ENCODE measurements at regions not wholly inside any gene's neighbourhood (a gene's known extent, or its start where the extent isn't known, plus 50 kb on each side); places are given as distances from the start of the nearest gene placed in this dataset.

DNA sequence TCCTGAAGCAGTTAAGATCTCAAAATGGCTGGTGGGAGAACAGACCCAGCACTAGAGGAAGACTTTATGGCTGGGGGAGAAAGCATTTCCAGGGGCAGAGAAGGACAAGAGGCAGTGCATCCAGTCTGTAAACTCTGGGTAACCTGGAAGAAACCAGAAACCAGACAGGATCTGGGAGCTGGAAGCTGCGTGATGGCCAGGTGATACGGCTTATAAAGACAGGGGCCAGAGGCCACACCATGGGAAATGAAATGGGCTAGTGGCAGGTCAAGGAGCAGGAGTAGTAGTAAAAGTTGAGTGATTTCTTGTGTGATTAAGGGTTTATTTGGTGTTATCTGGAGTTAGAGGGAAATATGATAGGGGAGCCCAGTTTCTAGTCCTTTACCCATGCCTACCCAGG lies 144.7 kb upstream of the ARRDC4 start:
- TF ChIP-seq ZIC2 (tag by site-specific recombination; IDR thresholded peaks at IDR 0.05) (no peak), ZNF366 (tag by site-specific recombination; conservative IDR thresholded peaks at IDR 0.05) (no peak), ZNF146 (tag by site-specific recombination; IDR thresholded peaks at IDR 0.05) (no peak)
- H3K9me3 ChIP-seq (ENCODE audit: control insufficient read depth, insufficient read depth, low read depth, low read length): no peaks in the 10 kb centered on the region

DNA sequence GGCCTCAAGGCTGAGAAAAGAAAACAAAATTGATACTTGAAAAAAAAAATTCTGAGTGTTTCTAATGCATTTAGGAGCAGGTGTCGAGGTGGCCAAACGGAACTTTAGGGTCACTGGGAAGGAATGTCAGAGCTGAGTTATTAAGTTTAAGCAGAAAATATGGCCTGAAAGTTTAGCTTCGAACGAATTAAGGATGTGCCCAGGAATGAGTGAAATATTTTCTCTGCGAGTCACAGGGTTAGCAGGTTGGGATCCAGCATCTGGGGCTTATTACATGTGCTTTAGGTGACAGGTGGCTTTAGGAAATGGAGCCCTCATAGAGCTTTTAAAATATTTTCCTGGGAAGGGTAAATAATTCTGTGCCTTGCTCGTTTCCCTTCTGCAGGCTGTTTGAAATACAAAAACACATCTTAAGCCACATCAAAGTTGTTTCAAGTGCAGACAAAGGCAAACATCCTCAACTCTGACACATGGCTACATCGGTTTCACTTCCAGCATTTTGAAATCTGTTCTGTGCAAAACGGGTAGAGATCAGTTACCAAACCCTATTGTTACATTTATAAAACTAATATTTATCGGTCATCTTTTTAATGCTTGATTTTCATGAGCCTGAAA lies 143.1 kb upstream of the ARRDC4 start:
- Histone ChIP-seq H3K27ac (ENCODE audit: extremely low read depth, low read depth, low read length) (no peak overlapping the region), H3K9me3 (ENCODE audit: control insufficient read depth, insufficient read depth, low read depth, low read length) (no peaks in the 10 kb centered on the region), H3K36me3 (ENCODE audit: control insufficient read depth in 2 of 2, insufficient read depth in 1 of 2, low read length in 2 of 2) (no peaks in the 10 kb centered on the region), H3K4me1 (ENCODE audit: control insufficient read depth, insufficient read depth, low read length) (no peaks in the 10 kb centered on the region), H3K4me3 (ENCODE audit: low read depth, low read length) (no peak overlapping the region)
- POLR2A ChIA-PET: no interaction called here
- TF ChIP-seq, protein P1, sequence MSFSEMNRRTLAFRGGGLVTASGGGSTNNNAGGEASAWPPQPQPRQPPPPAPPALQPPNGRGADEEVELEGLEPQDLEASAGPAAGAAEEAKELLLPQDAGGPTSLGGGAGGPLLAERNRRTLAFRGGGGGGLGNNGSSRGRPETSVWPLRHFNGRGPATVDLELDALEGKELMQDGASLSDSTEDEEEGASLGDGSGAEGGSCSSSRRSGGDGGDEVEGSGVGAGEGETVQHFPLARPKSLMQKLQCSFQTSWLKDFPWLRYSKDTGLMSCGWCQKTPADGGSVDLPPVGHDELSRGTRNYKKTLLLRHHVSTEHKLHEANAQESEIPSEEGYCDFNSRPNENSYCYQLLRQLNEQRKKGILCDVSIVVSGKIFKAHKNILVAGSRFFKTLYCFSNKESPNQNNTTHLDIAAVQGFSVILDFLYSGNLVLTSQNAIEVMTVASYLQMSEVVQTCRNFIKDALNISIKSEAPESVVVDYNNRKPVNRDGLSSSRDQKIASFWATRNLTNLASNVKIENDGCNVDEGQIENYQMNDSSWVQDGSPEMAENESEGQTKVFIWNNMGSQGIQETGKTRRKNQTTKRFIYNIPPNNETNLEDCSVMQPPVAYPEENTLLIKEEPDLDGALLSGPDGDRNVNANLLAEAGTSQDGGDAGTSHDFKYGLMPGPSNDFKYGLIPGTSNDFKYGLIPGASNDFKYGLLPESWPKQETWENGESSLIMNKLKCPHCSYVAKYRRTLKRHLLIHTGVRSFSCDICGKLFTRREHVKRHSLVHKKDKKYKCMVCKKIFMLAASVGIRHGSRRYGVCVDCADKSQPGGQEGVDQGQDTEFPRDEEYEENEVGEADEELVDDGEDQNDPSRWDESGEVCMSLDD (tag by site-specific recombination; IDR thresholded peaks at IDR 0.05): no peak
- TF ChIP-seq, protein P2, sequence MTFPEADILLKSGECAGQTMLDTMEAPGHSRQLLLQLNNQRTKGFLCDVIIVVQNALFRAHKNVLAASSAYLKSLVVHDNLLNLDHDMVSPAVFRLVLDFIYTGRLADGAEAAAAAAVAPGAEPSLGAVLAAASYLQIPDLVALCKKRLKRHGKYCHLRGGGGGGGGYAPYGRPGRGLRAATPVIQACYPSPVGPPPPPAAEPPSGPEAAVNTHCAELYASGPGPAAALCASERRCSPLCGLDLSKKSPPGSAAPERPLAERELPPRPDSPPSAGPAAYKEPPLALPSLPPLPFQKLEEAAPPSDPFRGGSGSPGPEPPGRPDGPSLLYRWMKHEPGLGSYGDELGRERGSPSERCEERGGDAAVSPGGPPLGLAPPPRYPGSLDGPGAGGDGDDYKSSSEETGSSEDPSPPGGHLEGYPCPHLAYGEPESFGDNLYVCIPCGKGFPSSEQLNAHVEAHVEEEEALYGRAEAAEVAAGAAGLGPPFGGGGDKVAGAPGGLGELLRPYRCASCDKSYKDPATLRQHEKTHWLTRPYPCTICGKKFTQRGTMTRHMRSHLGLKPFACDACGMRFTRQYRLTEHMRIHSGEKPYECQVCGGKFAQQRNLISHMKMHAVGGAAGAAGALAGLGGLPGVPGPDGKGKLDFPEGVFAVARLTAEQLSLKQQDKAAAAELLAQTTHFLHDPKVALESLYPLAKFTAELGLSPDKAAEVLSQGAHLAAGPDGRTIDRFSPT (tag by site-specific recombination; IDR thresholded peaks at IDR 0.05): no peak
- TF ChIP-seq ZNF112 (tag by site-specific recombination; IDR thresholded peaks at IDR 0.05): no peak
- TF ChIP-seq ZNF585B (tag by site-specific recombination; IDR thresholded peaks at IDR 0.05): no peak
- no peak for TF ChIP-seq ZNF76 (tag by site-specific recombination; IDR thresholded peaks at IDR 0.05; ENCODE audit: borderline replicate concordance, low read depth)
- TF ChIP-seq ZNF169 (tag by site-specific recombination; IDR thresholded peaks at IDR 0.05): no peak
- TF ChIP-seq, protein P3, sequence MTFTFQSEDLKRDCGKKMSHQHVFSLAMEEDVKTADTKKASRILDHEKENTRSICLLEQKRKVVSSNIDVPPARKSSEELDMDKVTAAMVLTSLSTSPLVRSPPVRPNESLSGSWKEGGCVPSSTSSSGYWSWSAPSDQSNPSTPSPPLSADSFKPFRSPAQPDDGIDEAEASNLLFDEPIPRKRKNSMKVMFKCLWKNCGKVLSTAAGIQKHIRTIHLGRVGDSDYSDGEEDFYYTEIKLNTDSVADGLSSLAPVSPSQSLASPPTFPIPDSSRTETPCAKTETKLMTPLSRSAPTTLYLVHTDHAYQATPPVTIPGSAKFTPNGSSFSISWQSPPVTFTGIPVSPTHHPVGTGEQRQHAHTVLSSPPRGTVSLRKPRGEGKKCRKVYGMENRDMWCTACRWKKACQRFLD (tag by site-specific recombination; IDR thresholded peaks at IDR 0.05): no peak
- no peak for TF ChIP-seq MEIS1 (CRISPR knock-in tag; IDR thresholded peaks at IDR 0.05; ENCODE audit: borderline replicate concordance)
- TF ChIP-seq OVOL3 (tag by site-specific recombination; IDR thresholded peaks at IDR 0.05): no peak
- no peak for TF ChIP-seq ZNF791 (tag by site-specific recombination; IDR thresholded peaks at IDR 0.05)
- TF ChIP-seq ZBTB48 (tag by site-specific recombination; IDR thresholded peaks at IDR 0.05): no peak
- no peak for TF ChIP-seq SP7 (tag by site-specific recombination; IDR thresholded peaks at IDR 0.05)
- TF ChIP-seq ZNF677 (tag by site-specific recombination; IDR thresholded peaks at IDR 0.05): no peak
- TF ChIP-seq, protein P4, sequence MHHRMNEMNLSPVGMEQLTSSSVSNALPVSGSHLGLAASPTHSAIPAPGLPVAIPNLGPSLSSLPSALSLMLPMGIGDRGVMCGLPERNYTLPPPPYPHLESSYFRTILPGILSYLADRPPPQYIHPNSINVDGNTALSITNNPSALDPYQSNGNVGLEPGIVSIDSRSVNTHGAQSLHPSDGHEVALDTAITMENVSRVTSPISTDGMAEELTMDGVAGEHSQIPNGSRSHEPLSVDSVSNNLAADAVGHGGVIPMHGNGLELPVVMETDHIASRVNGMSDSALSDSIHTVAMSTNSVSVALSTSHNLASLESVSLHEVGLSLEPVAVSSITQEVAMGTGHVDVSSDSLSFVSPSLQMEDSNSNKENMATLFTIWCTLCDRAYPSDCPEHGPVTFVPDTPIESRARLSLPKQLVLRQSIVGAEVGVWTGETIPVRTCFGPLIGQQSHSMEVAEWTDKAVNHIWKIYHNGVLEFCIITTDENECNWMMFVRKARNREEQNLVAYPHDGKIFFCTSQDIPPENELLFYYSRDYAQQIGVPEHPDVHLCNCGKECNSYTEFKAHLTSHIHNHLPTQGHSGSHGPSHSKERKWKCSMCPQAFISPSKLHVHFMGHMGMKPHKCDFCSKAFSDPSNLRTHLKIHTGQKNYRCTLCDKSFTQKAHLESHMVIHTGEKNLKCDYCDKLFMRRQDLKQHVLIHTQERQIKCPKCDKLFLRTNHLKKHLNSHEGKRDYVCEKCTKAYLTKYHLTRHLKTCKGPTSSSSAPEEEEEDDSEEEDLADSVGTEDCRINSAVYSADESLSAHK (tag by site-specific recombination; IDR thresholded peaks at IDR 0.05): no peak
- TF ChIP-seq ZEB2 (tag by site-specific recombination; IDR thresholded peaks at IDR 0.05): no peak
- TF ChIP-seq YY1 (tag by site-specific recombination; IDR thresholded peaks at IDR 0.05): no peak
- TF ChIP-seq ZNF324 (tag by site-specific recombination; IDR thresholded peaks at IDR 0.05): no peak
- TF ChIP-seq ZNF600 (tag by site-specific recombination; IDR thresholded peaks at IDR 0.05): no peak
- TF ChIP-seq, protein P5, sequence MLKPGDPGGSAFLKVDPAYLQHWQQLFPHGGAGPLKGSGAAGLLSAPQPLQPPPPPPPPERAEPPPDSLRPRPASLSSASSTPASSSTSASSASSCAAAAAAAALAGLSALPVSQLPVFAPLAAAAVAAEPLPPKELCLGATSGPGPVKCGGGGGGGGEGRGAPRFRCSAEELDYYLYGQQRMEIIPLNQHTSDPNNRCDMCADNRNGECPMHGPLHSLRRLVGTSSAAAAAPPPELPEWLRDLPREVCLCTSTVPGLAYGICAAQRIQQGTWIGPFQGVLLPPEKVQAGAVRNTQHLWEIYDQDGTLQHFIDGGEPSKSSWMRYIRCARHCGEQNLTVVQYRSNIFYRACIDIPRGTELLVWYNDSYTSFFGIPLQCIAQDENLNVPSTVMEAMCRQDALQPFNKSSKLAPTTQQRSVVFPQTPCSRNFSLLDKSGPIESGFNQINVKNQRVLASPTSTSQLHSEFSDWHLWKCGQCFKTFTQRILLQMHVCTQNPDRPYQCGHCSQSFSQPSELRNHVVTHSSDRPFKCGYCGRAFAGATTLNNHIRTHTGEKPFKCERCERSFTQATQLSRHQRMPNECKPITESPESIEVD (tag by site-specific recombination; IDR thresholded peaks at IDR 0.05): no peak
- no peak for TF ChIP-seq YY2 (tag by site-specific recombination; IDR thresholded peaks at IDR 0.05)
- CTCF ChIA-PET: interaction anchor here (0.6 kb wide), 2 partner anchors 95 to 452 kb away, joined by 3 read pairs; no protein-coding TSS in a partner anchor

More for the DNA sequence above, 144.7 kb upstream of the ARRDC4 start:
- POLR2A ChIA-PET: no interaction called here
- H3K4me3 ChIP-seq (ENCODE audit: low read depth, low read length): no peak overlapping the region
- CTCF ChIA-PET: interaction anchor here (1.5 kb wide), 1 partner anchor 11 kb away, joined by 5 read pairs; no protein-coding TSS in a partner anchor
- H3K27ac ChIP-seq (ENCODE audit: extremely low read depth, low read depth, low read length): no peak overlapping the region
- H3K36me3 ChIP-seq (ENCODE audit: control insufficient read depth in 2 of 2, insufficient read depth in 1 of 2, low read length in 2 of 2): no peaks in the 10 kb centered on the region
- no peaks in the 10 kb centered on the region for H3K4me1 ChIP-seq (ENCODE audit: control insufficient read depth, insufficient read depth, low read length)

Measured in HEK293 (cell line).